MM.1S (cell line): ENCODE measurements at regions not wholly inside any gene's neighbourhood (a gene's known extent, or its start where the extent isn't known, plus 50 kb on each side); places are given as distances from the start of the nearest gene placed in this dataset.

ENCODE experiments used
- DNase-seq: peaks from one replicate; pipeline ENCODE4 v3.0.0-alpha.2; 2015
- H2AFZ ChIP-seq: fragments of 300-600 bp; sonication (generic); 2 replicates; pipeline ENCODE4 v1.6.0; 2016; ENCODE audit warnings: antibody characterized with exemption, low read length
- H3F3A ChIP-seq: fragments of 300-600 bp; sonication (generic); 2 replicates; pipeline ENCODE4 v1.6.1; 2016; ENCODE audit warnings: mild to moderate bottlenecking, antibody characterized with exemption, low read length, moderate library complexity, mixed read lengths; ENCODE audit not compliant: insufficient read depth
- H3K27ac ChIP-seq: fragments of 300-600 bp; sonication (generic); 2 replicates; pipeline ENCODE4 v1.5.1; 2016; ENCODE audit warnings: mild to moderate bottlenecking, low read length
- H3K27me3 ChIP-seq: fragments of 300-600 bp; sonication (generic); replicated peaks from 2 replicates; pipeline ENCODE4 v1.6.0; 2016; ENCODE audit warnings: low read length; ENCODE audit not compliant: insufficient read depth
- H3K36me3 ChIP-seq: fragments of 300-600 bp; sonication (generic); replicated peaks from 2 replicates; pipeline ENCODE4 v1.6.1; 2016; ENCODE audit warnings: mild to moderate bottlenecking, low read length, mixed read lengths; ENCODE audit not compliant: insufficient read depth
- H3K4me1 ChIP-seq: fragments of 300-600 bp; sonication (generic); 2 replicates; pipeline ENCODE4 v1.6.1; 2016; ENCODE audit warnings: low read length, mixed read lengths
- H3K4me2 ChIP-seq: fragments of 300-600 bp; sonication (generic); 2 replicates; pipeline ENCODE4 v1.6.0; 2016; ENCODE audit warnings: low read depth, low read length
- H3K4me3 ChIP-seq: fragments of 300-600 bp; sonication (generic); 2 replicates; pipeline ENCODE4 v1.5.1; 2016; ENCODE audit warnings: low read length, mixed read lengths
- H3K79me2 ChIP-seq: fragments of 300-600 bp; sonication (generic); 2 replicates; pipeline ENCODE4 v1.6.1; 2016; ENCODE audit warnings: mixed run types, low read length, mixed read lengths
- H3K9ac ChIP-seq: fragments of 300-600 bp; sonication (generic); 2 replicates; pipeline ENCODE4 v1.6.1; 2016; ENCODE audit warnings: low read length, mixed read lengths
- H3K9me2 ChIP-seq: fragments of 300-600 bp; sonication (generic); replicated peaks from 2 replicates; pipeline ENCODE4 v1.6.1; 2016; ENCODE audit warnings: mild to moderate bottlenecking, low read length, mixed read lengths; ENCODE audit not compliant: insufficient read depth
- H3K9me3 ChIP-seq: fragments of 300-600 bp; sonication (generic); replicated peaks from 2 replicates; pipeline ENCODE4 v1.6.1; 2016; ENCODE audit warnings: mild to moderate bottlenecking, low read length, mixed read lengths; ENCODE audit not compliant: insufficient read depth
- H4K20me1 ChIP-seq: fragments of 300-600 bp; sonication (generic); 2 replicates; pipeline ENCODE4 v1.6.1; 2016; ENCODE audit warnings: mild to moderate bottlenecking, low read length, moderate library complexity, mixed read lengths; ENCODE audit not compliant: insufficient read depth
- EZH2 ChIP-seq: fragments of 300-600 bp; sonication (generic); optimal IDR thresholded peaks from 2 replicates; pipeline ENCODE3; 2017; ENCODE audit warnings: low read depth, mild to moderate bottlenecking, antibody characterized with exemption, low read length, mixed read lengths
- EZH2phosphoT487 ChIP-seq: fragments of 300-600 bp; sonication (generic); IDR thresholded peaks from 2 replicates; pipeline ENCODE4 v1.6.1; 2018; ENCODE audit warnings: antibody characterized with exemption, low read length
- TF ChIP-seq, protein P1 (sequence below): fragments of 300-600 bp; sonication (generic); IDR thresholded peaks from 2 replicates; pipeline ENCODE4 v1.5.1; 2016; ENCODE audit warnings: antibody characterized with exemption, low read length, mixed read lengths

DNA sequence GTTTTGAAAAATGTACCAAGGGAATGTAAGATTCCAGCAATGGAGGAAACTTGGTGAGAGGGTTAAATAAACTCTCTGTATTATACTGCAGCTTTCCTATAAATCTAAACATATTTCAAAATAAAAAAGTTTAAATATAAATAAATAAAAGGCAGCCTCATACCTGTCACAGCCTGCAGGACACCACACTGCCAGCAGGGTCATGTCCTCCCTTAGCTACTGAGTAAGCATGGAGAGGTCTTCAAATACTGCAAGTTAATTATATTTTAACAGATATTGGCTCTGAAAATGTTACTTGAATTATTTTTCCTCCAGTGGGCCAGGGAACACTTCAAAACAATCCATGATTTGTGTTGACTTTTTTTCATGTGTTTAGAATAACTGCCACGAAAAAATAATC, 852.8 kb upstream of the PCDH7 start:
- no peak for TF ChIP-seq EZH2phosphoT487
- TF ChIP-seq, protein P1, sequence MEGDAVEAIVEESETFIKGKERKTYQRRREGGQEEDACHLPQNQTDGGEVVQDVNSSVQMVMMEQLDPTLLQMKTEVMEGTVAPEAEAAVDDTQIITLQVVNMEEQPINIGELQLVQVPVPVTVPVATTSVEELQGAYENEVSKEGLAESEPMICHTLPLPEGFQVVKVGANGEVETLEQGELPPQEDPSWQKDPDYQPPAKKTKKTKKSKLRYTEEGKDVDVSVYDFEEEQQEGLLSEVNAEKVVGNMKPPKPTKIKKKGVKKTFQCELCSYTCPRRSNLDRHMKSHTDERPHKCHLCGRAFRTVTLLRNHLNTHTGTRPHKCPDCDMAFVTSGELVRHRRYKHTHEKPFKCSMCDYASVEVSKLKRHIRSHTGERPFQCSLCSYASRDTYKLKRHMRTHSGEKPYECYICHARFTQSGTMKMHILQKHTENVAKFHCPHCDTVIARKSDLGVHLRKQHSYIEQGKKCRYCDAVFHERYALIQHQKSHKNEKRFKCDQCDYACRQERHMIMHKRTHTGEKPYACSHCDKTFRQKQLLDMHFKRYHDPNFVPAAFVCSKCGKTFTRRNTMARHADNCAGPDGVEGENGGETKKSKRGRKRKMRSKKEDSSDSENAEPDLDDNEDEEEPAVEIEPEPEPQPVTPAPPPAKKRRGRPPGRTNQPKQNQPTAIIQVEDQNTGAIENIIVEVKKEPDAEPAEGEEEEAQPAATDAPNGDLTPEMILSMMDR: no peak
- no peak for TF ChIP-seq EZH2
- DNase-seq: no peak
- no peaks in the 10 kb centered on the region for H3K4me1 ChIP-seq

DNA sequence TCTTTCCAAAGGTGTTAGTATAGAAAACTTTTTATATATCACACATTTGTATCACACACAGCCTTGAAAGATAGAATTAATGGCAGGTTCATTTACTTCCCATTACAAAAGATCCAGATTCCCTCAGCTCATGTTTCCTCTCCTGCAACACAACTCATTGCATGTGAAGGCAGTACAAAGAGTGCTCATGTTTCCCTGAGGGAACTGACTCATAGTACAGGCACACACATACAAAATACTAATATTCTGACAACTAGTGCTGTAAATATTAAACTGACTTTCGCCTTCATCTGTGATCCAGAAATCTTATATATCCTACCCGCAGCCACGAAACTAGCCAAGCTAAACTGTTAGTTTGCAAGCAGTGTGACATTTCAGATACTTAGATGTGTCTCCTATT, 819.8 kb upstream of the PCDH7 start:
- no peaks in the 10 kb centered on the region for H3K9me2 ChIP-seq
- no peaks in the 10 kb centered on the region for H3K4me1 ChIP-seq
- no peak for DNase-seq
- no peaks in the 10 kb centered on the region for H4K20me1 ChIP-seq
- H3K27me3 ChIP-seq: no peaks in the 10 kb centered on the region
- H3K9ac ChIP-seq: no peak overlapping the region
- H3K4me3 ChIP-seq: no peak overlapping the region
- H3K9me3 ChIP-seq: no peaks in the 10 kb centered on the region
- H3K4me2 ChIP-seq: no peak overlapping the region
- H3K79me2 ChIP-seq: no peaks in the 10 kb centered on the region
- TF ChIP-seq EZH2phosphoT487 (no peak), EZH2 (no peak)
- TF ChIP-seq, protein P1: no peak
- no peaks in the 10 kb centered on the region for H3K36me3 ChIP-seq
- H3K27ac ChIP-seq: no peak overlapping the region
- H2AFZ ChIP-seq: no peak overlapping the region
- H3F3A ChIP-seq: no peaks in the 10 kb centered on the region

More for the DNA sequence above, 852.8 kb upstream of the PCDH7 start:
- no peaks in the 10 kb centered on the region for H4K20me1 ChIP-seq
- no peaks in the 10 kb centered on the region for H3F3A ChIP-seq
- H3K36me3 ChIP-seq: no peaks in the 10 kb centered on the region
- no peak overlapping the region for H3K27ac ChIP-seq
- H3K4me2 ChIP-seq: no peak overlapping the region
- H2AFZ ChIP-seq: no peak overlapping the region
- no peak overlapping the region for H3K4me3 ChIP-seq
- H3K9me3 ChIP-seq: no peaks in the 10 kb centered on the region
- no peaks in the 10 kb centered on the region for H3K27me3 ChIP-seq
- H3K9ac ChIP-seq: no peak overlapping the region
- H3K9me2 ChIP-seq: no peaks in the 10 kb centered on the region
- no peaks in the 10 kb centered on the region for H3K79me2 ChIP-seq

DNA sequence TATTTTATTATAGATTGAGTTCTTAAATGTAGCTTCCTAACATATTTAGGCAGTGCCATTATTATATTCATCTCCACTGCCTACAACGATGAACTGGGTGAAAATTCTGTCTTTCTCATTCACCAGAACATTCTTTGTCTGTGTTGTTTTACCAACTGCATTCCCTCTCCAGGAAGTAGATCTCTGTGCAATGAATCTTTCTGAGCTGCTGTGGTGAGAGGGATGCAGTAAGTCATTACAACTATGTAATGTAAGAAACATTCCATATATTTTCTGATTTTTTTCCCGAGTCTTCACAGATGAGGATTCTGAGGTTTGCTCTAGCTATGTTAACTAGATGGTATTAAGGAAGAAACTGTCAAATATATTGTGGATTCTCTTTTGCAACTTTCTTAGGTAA, 811.9 kb upstream of the PCDH7 start:
- Histone ChIP-seq H3K9me3 (no peaks in the 10 kb centered on the region), H3K4me1 (no peaks in the 10 kb centered on the region), H3K27me3 (no peaks in the 10 kb centered on the region), H3K4me3 (no peak overlapping the region), H3F3A (no peaks in the 10 kb centered on the region), H3K4me2 (no peak overlapping the region), H3K9me2 (no peaks in the 10 kb centered on the region), H3K79me2 (no peaks in the 10 kb centered on the region), H2AFZ (no peak overlapping the region), H3K9ac (no peak overlapping the region), H3K36me3 (no peaks in the 10 kb centered on the region), H4K20me1 (no peaks in the 10 kb centered on the region), H3K27ac (no peak overlapping the region)
- TF ChIP-seq, protein P1: no peak
- TF ChIP-seq EZH2phosphoT487: no peak
- no peak for TF ChIP-seq EZH2
- DNase-seq: no peak
